HepG2 (cell line): ENCODE measurements at regions not wholly inside any gene's neighbourhood (a gene's known extent, or its start where the extent isn't known, plus 50 kb on each side); places are given as distances from the start of the nearest gene placed in this dataset.

ENCODE experiments used
- ATAC-seq: fragments of 200-7000 bp; cut with Tn5 transposase; 3 replicates; pipeline ENCODE4 v1.9.1; 2020; ENCODE audit warnings: mild to moderate bottlenecking, moderate library complexity
- BruUV-seq: library from RNA; stranded (reverse); fragments of 400-500 nt; replicated peaks from 2 replicates; lab custom pipeline; 2021; lab: Mats Ljungman, UMichigan
- CTCF ChIA-PET: fragments of 300-600 bp; formaldehyde crosslinking; extraction: SDS; loops from one replicate; lab custom pipeline; 2021; ENCODE audit warnings: low total read pairs, inconsistent platforms, low intra/inter-chr PET ratio; lab: Yijun Ruan, JAX
- POLR2A ChIA-PET: fragments of 350-600 bp; sonication (Branson Sonifier 250); formaldehyde crosslinking; loops from one replicate; lab custom pipeline; 2020; ENCODE audit warnings: antibody characterized with exemption, inconsistent platforms; lab: Yijun Ruan, JAX
- DNase-seq: peaks from one replicate; pipeline ENCODE4 v3.0.0-alpha.2; 2015; ENCODE audit warnings: low spot score
- FAIRE-seq: peaks from 3 replicates; lab custom pipeline; 2011; peaks lifted over from hg19 to GRCh38; lab: Jason Lieb, UNC
- H2AFZ ChIP-seq: one replicate; pipeline ENCODE4 v1.6.1; 2011; ENCODE audit warnings: low read length, inconsistent platforms
- H3K27ac ChIP-seq: fragments of 300-600 bp; 3 replicates; pipeline ENCODE4 v1.8.0; 2011; ENCODE audit warnings: mixed run types, mild to moderate bottlenecking, mixed read lengths, low read length, inconsistent platforms; ENCODE audit not compliant: insufficient read depth; ENCODE audit errors: extremely low read length
- H3K27me3 ChIP-seq, 2 experiments: fragments of 200-600 bp in 1 of 2; 2 replicates in 1 of 2; 3 replicates in 1 of 2; pipeline versions ENCODE4 v1.6.0 to v1.8.0; 2011; ENCODE audit warnings: low read length in 2 of 2, mild to moderate bottlenecking in 2 of 2, moderate library complexity in 2 of 2, inconsistent platforms in 1 of 2; ENCODE audit not compliant: insufficient read depth in 2 of 2, control insufficient read depth in 1 of 2
- H3K36me3 ChIP-seq, 2 experiments: fragments of 200-600 bp in 1 of 2; replicated peaks in 1 of 2; 2 replicates in 1 of 2; 3 replicates in 1 of 2; pipeline versions ENCODE4 v1.5.1 to v1.8.0; 2011; ENCODE audit warnings: low read length in 2 of 2, inconsistent platforms in 1 of 2; ENCODE audit not compliant: insufficient read depth in 2 of 2, control insufficient read depth in 1 of 2
- H3K4me1 ChIP-seq: 2 replicates; pipeline ENCODE4 v1.5.1; 2012; ENCODE audit warnings: low read length, inconsistent platforms; ENCODE audit not compliant: insufficient read depth
- H3K4me2 ChIP-seq: 2 replicates; pipeline ENCODE4 v1.6.0; 2011; ENCODE audit warnings: low read depth, low read length, inconsistent platforms
- H3K4me3 ChIP-seq, 3 experiments: fragments of 200-600 bp in 1 of 3; sonication (generic), shearing (Covaris generic) in 1 of 3; replicated peaks in 1 of 3; 2 replicates each; pipeline ENCODE4 v1.5.1; 2011 to 2016; ENCODE audit warnings: low read length in 3 of 3, inconsistent platforms in 2 of 3, low read depth in 2 of 3, mild to moderate bottlenecking in 2 of 3, control low read depth in 1 of 3, mixed read lengths in 1 of 3; ENCODE audit not compliant: insufficient read depth in 1 of 3
- H3K79me2 ChIP-seq: one replicate; pipeline ENCODE4 v1.6.1; 2011; ENCODE audit warnings: low read length, inconsistent platforms; ENCODE audit not compliant: insufficient read depth
- H3K9ac ChIP-seq: 2 replicates; pipeline ENCODE4 v1.6.0; 2011; ENCODE audit warnings: mild to moderate bottlenecking, low read depth, low read length, inconsistent platforms; ENCODE audit not compliant: insufficient read depth
- H3K9me3 ChIP-seq: 2 replicates; pipeline ENCODE4 v1.5.1; 2012; ENCODE audit warnings: mild to moderate bottlenecking, low read length
- H4K20me1 ChIP-seq: 2 replicates; pipeline ENCODE4 v1.6.0; 2011; ENCODE audit warnings: inconsistent platforms, mild to moderate bottlenecking, low read length, moderate library complexity; ENCODE audit not compliant: insufficient read depth
- CBX2 ChIP-seq, 2 experiments: fragments of 200-600 bp in 1 of 2; sonication (generic); formaldehyde crosslinking in 1 of 2; IDR thresholded peaks; 2 replicates each; pipeline versions ENCODE4 v1.7.0 to v1.8.1; 2018 to 2022; ENCODE audit warnings: low read depth in 2 of 2, low read length in 1 of 2, mild to moderate bottlenecking in 1 of 2, missing genetic modification reagents in 1 of 2
- FIP1L1 ChIP-seq: fragments of 200-400 bp; formaldehyde crosslinking; IDR thresholded peaks from 2 replicates; pipeline ENCODE4 v1.6.1; 2018; ENCODE audit warnings: low read depth, mild to moderate bottlenecking, low read length, moderate library complexity, borderline replicate concordance; ENCODE audit not compliant: insufficient read depth
- MED1 ChIP-seq: sonication (generic); formaldehyde crosslinking; IDR thresholded peaks from 2 replicates; pipeline ENCODE4 v1.4.0; 2020; ENCODE audit warnings: missing genetic modification reagents
- STAG1 ChIP-seq: sonication (generic); formaldehyde crosslinking; IDR thresholded peaks from 2 replicates; pipeline ENCODE4 v1.4.0; 2020; ENCODE audit warnings: missing genetic modification reagents
- STAT5B ChIP-seq: sonication (generic); formaldehyde crosslinking; IDR thresholded peaks from 2 replicates; pipeline ENCODE4 v1.4.0; 2020; ENCODE audit warnings: missing genetic modification reagents
- ZNF17 ChIP-seq: sonication (generic); formaldehyde crosslinking; IDR thresholded peaks from 2 replicates; pipeline ENCODE4 v1.5.0; 2020; ENCODE audit warnings: mild to moderate bottlenecking, missing genetic modification reagents
- ZNF484 ChIP-seq: sonication (generic); formaldehyde crosslinking; IDR thresholded peaks from 2 replicates; pipeline ENCODE4 v1.5.1; 2020; ENCODE audit warnings: mild to moderate bottlenecking, low read depth, missing genetic modification reagents, borderline replicate concordance
- ZNF619 ChIP-seq: sonication (generic); formaldehyde crosslinking; IDR thresholded peaks from 2 replicates; pipeline ENCODE4 v1.4.0; 2020; ENCODE audit warnings: mild to moderate bottlenecking, missing genetic modification reagents
- ZSCAN30 ChIP-seq: sonication (generic); formaldehyde crosslinking; IDR thresholded peaks from 2 replicates; pipeline ENCODE4 v1.5.0; 2020; ENCODE audit warnings: mild to moderate bottlenecking, missing genetic modification reagents
- WGBS: methylation state at CpG from one replicate; pipeline ENCODE4 v1.1.6; 2017; ENCODE audit warnings: low lambda C conversion rate; 5-methylcytosine and 5-hydroxymethylcytosine counted together
- in situ Hi-C: cut with HindIII; loops from 2 replicates; pipeline ENCODE4 v1.10.0; 2017; ENCODE audit warnings: low pct_unique_long_range_greater_than_20kb; ENCODE audit not compliant: extremely low pct_ligation_motif_present
- intact Hi-C: fragments of 100-400 bp; cut with micrococcal nuclease; formaldehyde crosslinking; loops from one replicate; pipeline ENCODE4 v1.10.0; 2022; ENCODE audit not compliant: unreplicated experiment
- TF ChIP-seq, protein P1 (sequence below): fragments of 450-650 bp; IDR thresholded peaks from 2 replicates; pipeline ENCODE4 v1.6.1; 2017; ENCODE audit warnings: mild to moderate bottlenecking
- TF ChIP-seq, protein P2 (sequence below): sonication (generic); formaldehyde crosslinking; IDR thresholded peaks from 2 replicates; pipeline ENCODE4 v1.9.0; 2021; ENCODE audit warnings: mild to moderate bottlenecking, missing genetic modification reagents

DNA sequence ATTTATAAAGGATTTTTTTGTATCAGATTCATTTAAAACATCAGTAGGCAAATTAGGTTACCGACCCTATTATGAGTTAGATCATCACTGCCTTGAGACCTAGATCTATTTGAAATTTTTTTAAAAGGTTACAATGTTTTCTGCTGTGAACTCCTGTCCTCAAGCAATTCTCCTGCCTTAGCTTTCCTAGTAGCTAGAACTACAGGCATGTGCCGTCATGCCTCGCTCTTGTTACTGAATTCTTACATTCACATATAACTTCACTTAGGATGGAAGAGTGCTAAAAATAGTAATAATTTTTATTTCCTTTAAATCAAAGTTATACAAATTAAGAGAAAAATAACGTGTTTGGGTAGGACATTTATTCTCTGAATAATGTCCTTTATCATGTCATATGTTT lies 75.5 kb upstream of the MAOA start:
- Histone ChIP-seq H3K36me3 (no peaks in the 10 kb centered on the region), H3K4me2 (no peak overlapping the region), H2AFZ (no peak overlapping the region), H3K27ac (no peak overlapping the region), H3K9me3 (no peaks in the 10 kb centered on the region)
- DNase-seq: no peak
- intact Hi-C loops: no loop called here
- TF ChIP-seq ZSCAN30 (CRISPR knock-in tag) (no peak), STAT5B (CRISPR knock-in tag) (no peak), STAG1 (CRISPR knock-in tag) (no peak), ZNF619 (no peak), MED1 (CRISPR knock-in tag) (no peak), ZNF484 (CRISPR knock-in tag) (no peak), CBX2 (IDR thresholded peaks at IDR 0.05; ENCODE audit: low read depth, low read length) (no peak), CBX2 (CRISPR knock-in tag; IDR thresholded peaks at IDR 0.05; ENCODE audit: low read depth) (no peak), ZNF17 (CRISPR knock-in tag) (no peak), FIP1L1 (no peak)
- TF ChIP-seq, protein P1, sequence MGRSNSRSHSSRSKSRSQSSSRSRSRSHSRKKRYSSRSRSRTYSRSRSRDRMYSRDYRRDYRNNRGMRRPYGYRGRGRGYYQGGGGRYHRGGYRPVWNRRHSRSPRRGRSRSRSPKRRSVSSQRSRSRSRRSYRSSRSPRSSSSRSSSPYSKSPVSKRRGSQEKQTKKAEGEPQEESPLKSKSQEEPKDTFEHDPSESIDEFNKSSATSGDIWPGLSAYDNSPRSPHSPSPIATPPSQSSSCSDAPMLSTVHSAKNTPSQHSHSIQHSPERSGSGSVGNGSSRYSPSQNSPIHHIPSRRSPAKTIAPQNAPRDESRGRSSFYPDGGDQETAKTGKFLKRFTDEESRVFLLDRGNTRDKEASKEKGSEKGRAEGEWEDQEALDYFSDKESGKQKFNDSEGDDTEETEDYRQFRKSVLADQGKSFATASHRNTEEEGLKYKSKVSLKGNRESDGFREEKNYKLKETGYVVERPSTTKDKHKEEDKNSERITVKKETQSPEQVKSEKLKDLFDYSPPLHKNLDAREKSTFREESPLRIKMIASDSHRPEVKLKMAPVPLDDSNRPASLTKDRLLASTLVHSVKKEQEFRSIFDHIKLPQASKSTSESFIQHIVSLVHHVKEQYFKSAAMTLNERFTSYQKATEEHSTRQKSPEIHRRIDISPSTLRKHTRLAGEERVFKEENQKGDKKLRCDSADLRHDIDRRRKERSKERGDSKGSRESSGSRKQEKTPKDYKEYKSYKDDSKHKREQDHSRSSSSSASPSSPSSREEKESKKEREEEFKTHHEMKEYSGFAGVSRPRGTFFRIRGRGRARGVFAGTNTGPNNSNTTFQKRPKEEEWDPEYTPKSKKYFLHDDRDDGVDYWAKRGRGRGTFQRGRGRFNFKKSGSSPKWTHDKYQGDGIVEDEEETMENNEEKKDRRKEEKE: no peak
- TF ChIP-seq, protein P2, sequence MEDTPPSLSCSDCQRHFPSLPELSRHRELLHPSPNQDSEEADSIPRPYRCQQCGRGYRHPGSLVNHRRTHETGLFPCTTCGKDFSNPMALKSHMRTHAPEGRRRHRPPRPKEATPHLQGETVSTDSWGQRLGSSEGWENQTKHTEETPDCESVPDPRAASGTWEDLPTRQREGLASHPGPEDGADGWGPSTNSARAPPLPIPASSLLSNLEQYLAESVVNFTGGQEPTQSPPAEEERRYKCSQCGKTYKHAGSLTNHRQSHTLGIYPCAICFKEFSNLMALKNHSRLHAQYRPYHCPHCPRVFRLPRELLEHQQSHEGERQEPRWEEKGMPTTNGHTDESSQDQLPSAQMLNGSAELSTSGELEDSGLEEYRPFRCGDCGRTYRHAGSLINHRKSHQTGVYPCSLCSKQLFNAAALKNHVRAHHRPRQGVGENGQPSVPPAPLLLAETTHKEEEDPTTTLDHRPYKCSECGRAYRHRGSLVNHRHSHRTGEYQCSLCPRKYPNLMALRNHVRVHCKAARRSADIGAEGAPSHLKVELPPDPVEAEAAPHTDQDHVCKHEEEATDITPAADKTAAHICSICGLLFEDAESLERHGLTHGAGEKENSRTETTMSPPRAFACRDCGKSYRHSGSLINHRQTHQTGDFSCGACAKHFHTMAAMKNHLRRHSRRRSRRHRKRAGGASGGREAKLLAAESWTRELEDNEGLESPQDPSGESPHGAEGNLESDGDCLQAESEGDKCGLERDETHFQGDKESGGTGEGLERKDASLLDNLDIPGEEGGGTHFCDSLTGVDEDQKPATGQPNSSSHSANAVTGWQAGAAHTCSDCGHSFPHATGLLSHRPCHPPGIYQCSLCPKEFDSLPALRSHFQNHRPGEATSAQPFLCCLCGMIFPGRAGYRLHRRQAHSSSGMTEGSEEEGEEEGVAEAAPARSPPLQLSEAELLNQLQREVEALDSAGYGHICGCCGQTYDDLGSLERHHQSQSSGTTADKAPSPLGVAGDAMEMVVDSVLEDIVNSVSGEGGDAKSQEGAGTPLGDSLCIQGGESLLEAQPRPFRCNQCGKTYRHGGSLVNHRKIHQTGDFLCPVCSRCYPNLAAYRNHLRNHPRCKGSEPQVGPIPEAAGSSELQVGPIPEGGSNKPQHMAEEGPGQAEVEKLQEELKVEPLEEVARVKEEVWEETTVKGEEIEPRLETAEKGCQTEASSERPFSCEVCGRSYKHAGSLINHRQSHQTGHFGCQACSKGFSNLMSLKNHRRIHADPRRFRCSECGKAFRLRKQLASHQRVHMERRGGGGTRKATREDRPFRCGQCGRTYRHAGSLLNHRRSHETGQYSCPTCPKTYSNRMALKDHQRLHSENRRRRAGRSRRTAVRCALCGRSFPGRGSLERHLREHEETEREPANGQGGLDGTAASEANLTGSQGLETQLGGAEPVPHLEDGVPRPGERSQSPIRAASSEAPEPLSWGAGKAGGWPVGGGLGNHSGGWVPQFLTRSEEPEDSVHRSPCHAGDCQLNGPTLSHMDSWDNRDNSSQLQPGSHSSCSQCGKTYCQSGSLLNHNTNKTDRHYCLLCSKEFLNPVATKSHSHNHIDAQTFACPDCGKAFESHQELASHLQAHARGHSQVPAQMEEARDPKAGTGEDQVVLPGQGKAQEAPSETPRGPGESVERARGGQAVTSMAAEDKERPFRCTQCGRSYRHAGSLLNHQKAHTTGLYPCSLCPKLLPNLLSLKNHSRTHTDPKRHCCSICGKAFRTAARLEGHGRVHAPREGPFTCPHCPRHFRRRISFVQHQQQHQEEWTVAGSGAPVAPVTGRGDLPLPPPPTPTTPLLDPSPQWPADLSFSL (CRISPR knock-in tag): no peak
- TF ChIP-seq, all 625 proteins: peak for 0
- Histone ChIP-seq H3K9ac (no peak overlapping the region), H3K4me1 (no peaks in the 10 kb centered on the region; the same call in 1 of the 2 replicates), H3K79me2 (no peaks in the 10 kb centered on the region), H4K20me1 (no peaks in the 10 kb centered on the region), H3K27me3 (no peaks in the 10 kb centered on the region), H3K4me3 (no peak overlapping the region)
- in situ Hi-C loops: no loop called here
- no peak for ATAC-seq
- ChIA-PET CTCF (no interaction called here), POLR2A (no interaction called here)
- BruUV-seq: no TSS peak
- 57% methylated on average over 4 of the region's 4 CpGs for WGBS
- FAIRE-seq: no peak
